ENCODE measurements at regions not wholly inside any gene's neighbourhood (a gene's known extent, or its start where the extent isn't known, plus 50 kb on each side); places are given as distances from the start of the nearest gene placed in this dataset.
"Not testable (repeated sequence)": the region's sequence is repeated elsewhere in the genome, so short reads cannot be mapped to it uniquely, and the experiment has no call there.

DNA sequence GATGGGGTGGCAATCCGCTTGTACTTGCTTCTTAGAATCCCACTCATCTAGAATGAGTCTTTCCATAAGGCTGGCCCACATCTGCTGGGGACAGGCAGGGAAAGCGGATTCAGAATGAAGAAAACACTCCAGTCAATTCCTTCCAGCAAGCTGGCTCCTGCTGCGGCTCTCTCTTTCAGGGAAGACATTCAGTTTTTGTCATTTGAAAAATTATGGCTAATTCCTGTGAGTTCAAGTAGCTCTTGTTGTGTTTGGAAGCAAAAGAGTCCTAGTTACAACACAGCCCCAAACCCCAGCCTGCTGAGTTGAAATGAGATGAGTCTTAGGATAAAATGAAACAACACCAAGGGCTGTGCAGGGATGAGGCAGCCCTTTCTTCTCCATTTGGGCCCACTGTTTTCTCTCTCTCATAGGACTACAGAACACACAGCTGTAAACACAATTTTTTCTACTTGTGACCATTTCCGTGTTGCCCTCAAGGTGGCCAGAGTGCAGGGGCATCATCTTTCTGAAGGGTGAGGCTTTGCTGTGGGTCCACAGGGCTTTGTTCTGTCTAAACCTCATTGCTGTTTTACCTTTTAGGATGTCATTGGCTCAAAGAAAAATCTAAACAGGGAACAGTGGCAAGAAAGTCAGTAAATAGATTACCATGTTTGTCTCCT lies 90.8 kb upstream of the EEPD1 start:
- no peak for DNase-seq (ENCODE audit: extremely low read depth, low read depth)
- H3K4me3 ChIP-seq (replicated peaks; ENCODE audit: low read depth, low read length): no peak overlapping the region
- TF ChIP-seq, protein P1, sequence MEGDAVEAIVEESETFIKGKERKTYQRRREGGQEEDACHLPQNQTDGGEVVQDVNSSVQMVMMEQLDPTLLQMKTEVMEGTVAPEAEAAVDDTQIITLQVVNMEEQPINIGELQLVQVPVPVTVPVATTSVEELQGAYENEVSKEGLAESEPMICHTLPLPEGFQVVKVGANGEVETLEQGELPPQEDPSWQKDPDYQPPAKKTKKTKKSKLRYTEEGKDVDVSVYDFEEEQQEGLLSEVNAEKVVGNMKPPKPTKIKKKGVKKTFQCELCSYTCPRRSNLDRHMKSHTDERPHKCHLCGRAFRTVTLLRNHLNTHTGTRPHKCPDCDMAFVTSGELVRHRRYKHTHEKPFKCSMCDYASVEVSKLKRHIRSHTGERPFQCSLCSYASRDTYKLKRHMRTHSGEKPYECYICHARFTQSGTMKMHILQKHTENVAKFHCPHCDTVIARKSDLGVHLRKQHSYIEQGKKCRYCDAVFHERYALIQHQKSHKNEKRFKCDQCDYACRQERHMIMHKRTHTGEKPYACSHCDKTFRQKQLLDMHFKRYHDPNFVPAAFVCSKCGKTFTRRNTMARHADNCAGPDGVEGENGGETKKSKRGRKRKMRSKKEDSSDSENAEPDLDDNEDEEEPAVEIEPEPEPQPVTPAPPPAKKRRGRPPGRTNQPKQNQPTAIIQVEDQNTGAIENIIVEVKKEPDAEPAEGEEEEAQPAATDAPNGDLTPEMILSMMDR (IDR thresholded peaks at IDR 0.05; ENCODE audit: low read depth, low read length, missing control alignments): no peak

DNA sequence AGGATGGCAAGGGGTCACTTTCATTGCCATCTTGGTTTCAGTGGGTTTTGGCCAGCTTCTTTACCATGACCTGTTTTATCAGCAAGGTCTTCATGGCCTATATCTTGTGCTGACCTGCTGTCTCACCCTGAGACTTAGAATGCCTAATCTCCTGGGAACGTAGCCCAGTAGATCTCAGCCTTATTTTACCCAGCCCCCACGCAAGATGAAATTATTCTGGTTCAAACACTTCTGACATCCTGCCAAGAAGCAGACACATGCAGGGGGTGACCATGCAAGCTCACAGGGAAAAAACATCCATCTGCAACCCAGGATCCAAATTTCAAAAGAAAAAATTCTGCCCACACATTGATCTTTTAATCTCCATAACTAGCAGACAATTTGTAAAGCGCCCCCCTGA lies 88.4 kb upstream of the EEPD1 start:
- TF ChIP-seq, protein P1 (IDR thresholded peaks at IDR 0.05; ENCODE audit: low read depth, low read length, missing control alignments): no peak
- no peak for DNase-seq (ENCODE audit: extremely low read depth, low read depth)
- H3K4me3 ChIP-seq (replicated peaks; ENCODE audit: low read depth, low read length): no peak overlapping the region

DNA sequence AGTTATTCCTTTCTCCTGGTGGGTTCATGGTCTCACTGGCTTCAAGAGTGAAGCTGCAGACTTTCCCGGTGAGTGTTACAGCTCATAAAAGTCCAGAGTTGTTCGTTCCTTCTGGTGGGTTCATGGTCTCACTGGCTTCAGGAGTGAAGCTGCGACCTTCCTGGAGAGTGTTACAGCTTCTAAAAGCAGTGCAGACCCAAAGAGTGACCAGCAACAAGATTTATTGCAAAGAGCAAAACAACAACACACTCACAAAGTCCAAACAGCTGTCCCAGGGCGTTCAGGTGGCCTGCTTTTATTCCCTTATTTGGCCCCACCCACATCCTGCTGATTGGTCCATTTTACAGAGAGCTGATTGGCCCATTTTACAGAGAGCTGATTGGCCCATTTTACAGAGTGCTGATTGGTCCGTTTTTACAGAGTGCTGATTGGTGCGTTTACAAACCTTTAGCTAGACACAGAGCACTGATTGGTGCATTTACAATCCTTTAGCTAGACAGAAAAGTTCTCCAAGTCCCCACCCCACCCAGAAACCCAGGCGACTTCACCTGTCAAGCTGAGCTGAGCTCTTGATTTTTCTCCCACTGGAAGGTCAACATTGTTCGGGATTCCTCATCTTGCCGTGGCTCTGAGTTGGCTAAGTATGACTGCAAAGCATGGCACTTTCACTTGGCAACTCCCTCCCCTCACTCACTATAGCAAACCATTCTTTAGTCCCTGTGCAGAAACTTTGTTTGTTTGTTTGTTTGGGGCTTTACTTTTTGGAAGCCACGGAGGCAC lies 87.3 kb upstream of the EEPD1 start:
- not testable (repeated sequence) for DNase-seq (ENCODE audit: extremely low read depth, low read depth); H3K4me3 ChIP-seq (replicated peaks; ENCODE audit: low read depth, low read length)

DNA sequence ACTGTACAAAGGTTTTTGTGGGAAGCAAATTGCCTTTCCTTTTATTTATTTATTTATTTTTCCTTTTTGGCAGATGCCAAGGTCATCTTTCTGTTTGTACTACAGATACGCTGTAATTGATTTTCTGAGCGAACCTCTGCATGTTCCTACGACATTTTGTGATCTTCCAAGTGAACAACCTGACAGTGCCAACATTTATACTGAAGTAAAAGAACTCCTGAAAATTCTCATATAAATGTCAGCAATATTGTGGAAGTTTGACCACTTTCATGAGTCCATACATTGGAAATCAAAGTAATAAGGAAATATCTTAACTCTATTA lies 86.8 kb upstream of the EEPD1 start:
- no peak overlapping the region for H3K4me3 ChIP-seq (replicated peaks; ENCODE audit: low read depth, low read length)
- DNase-seq (ENCODE audit: extremely low read depth, low read depth): no peak
- TF ChIP-seq, protein P1 (IDR thresholded peaks at IDR 0.05; ENCODE audit: low read depth, low read length, missing control alignments): no peak

DNA sequence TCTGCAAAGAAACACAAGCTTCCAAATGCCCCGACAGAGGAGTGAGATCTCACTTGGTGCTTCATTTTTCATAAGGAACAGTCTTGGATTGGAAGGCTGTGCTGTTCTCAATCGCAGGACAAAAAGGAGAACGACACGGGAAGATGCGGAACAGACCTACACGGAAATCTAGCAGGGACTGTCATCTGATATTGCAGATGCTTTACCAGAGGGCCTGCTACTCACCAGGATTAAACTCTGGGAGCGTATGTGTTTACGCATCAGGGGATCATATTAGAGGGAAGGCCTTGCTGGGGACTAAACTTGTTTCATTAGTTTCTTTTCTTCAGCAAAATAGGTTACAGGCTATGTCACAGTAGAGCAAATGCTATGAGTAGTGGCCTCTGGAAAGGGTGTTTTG lies 82.8 kb upstream of the EEPD1 start:
- H3K4me3 ChIP-seq (replicated peaks; ENCODE audit: low read depth, low read length): no peak overlapping the region
- no peak for DNase-seq (ENCODE audit: extremely low read depth, low read depth)
- TF ChIP-seq, protein P1 (IDR thresholded peaks at IDR 0.05; ENCODE audit: low read depth, low read length, missing control alignments): no peak

DNA sequence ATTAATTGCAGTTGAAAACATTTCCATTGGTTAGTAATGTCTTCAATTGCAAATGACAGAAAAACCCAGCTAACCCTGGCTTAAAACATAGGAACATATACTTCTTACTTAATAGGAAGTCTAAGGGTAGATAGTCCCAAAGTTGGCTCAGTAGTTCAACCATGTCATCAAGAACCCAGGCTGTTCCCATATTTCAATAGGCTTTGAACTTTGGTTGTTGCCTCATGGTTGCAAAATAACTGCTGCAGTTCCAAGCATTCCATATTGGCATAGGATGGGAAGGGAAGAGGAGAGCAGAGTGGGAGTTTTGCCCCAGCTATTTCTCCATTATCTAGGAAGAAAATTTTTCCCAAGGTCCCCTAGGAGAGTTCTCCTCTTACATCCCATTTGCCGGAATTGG lies 81.4 kb upstream of the EEPD1 start:
- TF ChIP-seq, protein P1 (IDR thresholded peaks at IDR 0.05; ENCODE audit: low read depth, low read length, missing control alignments): no peak
- DNase-seq (ENCODE audit: extremely low read depth, low read depth): no peak
- H3K4me3 ChIP-seq (replicated peaks; ENCODE audit: low read depth, low read length): no peak overlapping the region

DNA sequence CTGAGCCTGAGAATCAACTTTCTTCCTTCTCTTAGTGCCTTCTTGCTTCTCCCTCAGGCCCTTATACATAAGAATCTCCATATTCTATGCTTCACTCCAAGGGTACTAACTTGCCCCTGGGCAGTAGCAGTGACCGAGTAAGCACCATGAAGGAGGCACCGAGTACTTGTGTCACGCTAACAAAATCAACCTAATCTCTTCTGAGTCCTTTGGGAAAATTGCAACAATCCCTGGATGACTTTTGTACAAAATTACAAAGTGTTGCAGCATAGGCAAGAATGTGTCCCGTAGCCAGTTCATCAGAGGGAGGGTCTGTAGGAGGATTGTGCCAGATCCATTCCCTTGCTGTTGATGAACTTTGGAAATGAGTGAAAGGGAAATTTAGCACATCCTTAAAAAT lies 80.4 kb upstream of the EEPD1 start:
- H3K4me3 ChIP-seq (replicated peaks; ENCODE audit: low read depth, low read length): no peak overlapping the region
- TF ChIP-seq, protein P1 (IDR thresholded peaks at IDR 0.05; ENCODE audit: low read depth, low read length, missing control alignments): no peak
- no peak for DNase-seq (ENCODE audit: extremely low read depth, low read depth)

Data from HFF-Myc (cell line).